ENCODE measurements at regions not wholly inside any gene's neighbourhood (a gene's known extent, or its start where the extent isn't known, plus 50 kb on each side); places are given as distances from the start of the nearest gene placed in this dataset.
"Not testable (repeated sequence)": the region's sequence is repeated elsewhere in the genome, so short reads cannot be mapped to it uniquely, and the experiment has no call there.

DNA sequence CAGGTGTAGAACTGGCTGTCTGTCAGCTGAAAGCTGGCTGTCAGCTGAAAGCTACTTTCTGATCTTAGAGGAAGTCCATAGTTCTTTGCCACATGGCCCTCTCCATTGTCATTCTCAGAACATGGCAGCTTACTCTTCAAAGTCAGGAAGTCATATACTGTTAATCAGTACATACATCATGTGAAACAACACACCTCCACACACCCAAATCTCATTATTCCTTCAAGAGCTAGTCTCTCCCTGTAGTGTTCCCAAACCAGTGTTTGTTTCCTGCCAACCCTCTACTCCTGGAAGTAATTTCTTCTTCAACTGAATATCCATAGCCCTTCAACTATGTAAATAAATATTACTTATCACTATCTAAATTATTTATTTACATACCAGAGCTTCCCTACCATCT, 58.9 kb downstream of the OR5AK2 start:
- no peaks in the 10 kb centered on the region for H3K36me3 Mint-ChIP-seq (ENCODE audit: insufficient read depth)
- H3K4me1 Mint-ChIP-seq: no peaks in the 10 kb centered on the region
- ATAC-seq (replicated peaks; ENCODE audit: extremely low read depth, poor library complexity, severe bottlenecking): no peak
- no peak overlapping the region for H3K27ac Mint-ChIP-seq (ENCODE audit: low read depth)
- peaks cover 14% of the 10 kb centered on the region for H3K9me3 Mint-ChIP-seq
- H3K27me3 Mint-ChIP-seq: no peaks in the 10 kb centered on the region
- no peak for DNase-seq (ENCODE audit: low spot score in 2 of 2)
- no peak overlapping the region for H3K4me3 Mint-ChIP-seq

DNA sequence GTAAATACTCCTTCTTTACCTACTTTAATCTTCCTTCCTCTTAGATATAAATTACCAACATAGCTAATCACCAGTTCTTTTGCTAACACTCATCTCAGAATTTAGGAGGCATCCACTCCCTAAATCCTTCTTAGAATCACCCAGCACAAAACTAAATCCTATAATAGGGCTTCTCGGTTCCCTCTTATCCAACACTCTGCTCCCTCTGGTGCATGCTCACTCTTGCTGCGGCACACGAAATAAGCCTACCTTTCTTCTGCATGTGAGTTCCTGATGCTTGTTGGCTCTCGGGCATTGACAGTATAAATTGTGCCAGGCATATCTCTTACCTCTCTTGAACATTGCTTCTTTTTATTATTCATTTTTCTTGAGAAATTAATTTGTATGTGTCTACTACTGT, 61.0 kb downstream of the OR5AK2 start:
- no peak for DNase-seq (ENCODE audit: low spot score in 2 of 2)
- no peaks in the 10 kb centered on the region for H3K4me1 Mint-ChIP-seq
- H3K36me3 Mint-ChIP-seq (ENCODE audit: insufficient read depth): no peaks in the 10 kb centered on the region
- H3K4me3 Mint-ChIP-seq: no peak overlapping the region
- H3K27ac Mint-ChIP-seq (ENCODE audit: low read depth): no peak overlapping the region
- ATAC-seq (replicated peaks; ENCODE audit: extremely low read depth, poor library complexity, severe bottlenecking): no peak
- no peaks in the 10 kb centered on the region for H3K27me3 Mint-ChIP-seq
- peaks cover 16% of the 10 kb centered on the region for H3K9me3 Mint-ChIP-seq

DNA sequence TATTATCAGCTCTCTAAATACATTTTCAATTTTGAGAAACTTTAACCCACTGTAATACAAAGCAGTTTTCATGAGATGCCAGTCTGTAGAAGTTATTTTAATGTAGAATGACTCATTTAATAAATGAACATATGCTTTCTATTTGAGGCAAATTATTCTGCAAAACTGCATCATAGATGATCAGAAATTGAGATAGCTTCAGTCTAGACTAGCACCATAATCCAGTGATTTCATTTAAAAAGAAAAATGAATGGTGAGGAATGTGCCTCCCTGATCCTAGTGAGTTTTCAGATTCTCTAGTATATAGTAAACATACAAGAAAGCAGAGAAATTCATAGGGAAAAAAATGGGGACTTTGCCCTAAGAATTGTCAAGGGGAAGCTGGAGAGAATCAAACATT, 66.1 kb downstream of the OR5AK2 start:
- peaks cover 2% of the 10 kb centered on the region for H3K36me3 Mint-ChIP-seq (ENCODE audit: insufficient read depth)
- no peak for ATAC-seq (replicated peaks; ENCODE audit: extremely low read depth, poor library complexity, severe bottlenecking)

DNA sequence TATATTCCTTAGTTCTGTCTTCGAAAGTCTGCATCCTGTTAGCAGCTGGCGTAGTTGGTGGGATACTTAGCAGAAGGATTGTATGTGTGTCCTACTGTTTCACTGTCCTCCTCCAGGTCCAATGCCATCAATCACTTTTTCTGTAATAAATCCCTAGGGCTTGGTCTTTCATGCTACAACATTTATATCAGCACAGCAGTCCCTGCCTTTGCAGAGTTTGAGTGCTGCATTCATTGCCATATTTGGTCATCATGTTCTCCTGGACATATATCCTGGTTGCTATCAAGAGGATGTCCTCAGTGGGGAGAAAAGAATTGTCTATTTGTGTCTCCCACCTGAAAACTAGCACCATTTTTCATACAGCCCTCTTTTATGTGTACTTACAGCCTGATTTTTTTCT, 67.0 kb downstream of the OR5AK2 start:
- H3K4me3 Mint-ChIP-seq: no peak overlapping the region
- peaks cover 10% of the 10 kb centered on the region for H3K9me3 Mint-ChIP-seq
- no peak overlapping the region for H3K27ac Mint-ChIP-seq (ENCODE audit: low read depth)
- ATAC-seq (replicated peaks; ENCODE audit: extremely low read depth, poor library complexity, severe bottlenecking) (no peak), DNase-seq (ENCODE audit: low spot score in 2 of 2) (no peak)
- peaks cover 2% of the 10 kb centered on the region for H3K36me3 Mint-ChIP-seq (ENCODE audit: insufficient read depth)
- H3K27me3 Mint-ChIP-seq: no peaks in the 10 kb centered on the region
- no peaks in the 10 kb centered on the region for H3K4me1 Mint-ChIP-seq

More for the DNA sequence above, 66.1 kb downstream of the OR5AK2 start:
- Mint-ChIP-seq H3K4me1 (no peaks in the 10 kb centered on the region), H3K9me3 (peaks cover 10% of the 10 kb centered on the region), H3K27me3 (no peaks in the 10 kb centered on the region), H3K27ac (ENCODE audit: low read depth) (no peak overlapping the region), H3K4me3 (no peak overlapping the region)
- no peak for DNase-seq (ENCODE audit: low spot score in 2 of 2)

DNA sequence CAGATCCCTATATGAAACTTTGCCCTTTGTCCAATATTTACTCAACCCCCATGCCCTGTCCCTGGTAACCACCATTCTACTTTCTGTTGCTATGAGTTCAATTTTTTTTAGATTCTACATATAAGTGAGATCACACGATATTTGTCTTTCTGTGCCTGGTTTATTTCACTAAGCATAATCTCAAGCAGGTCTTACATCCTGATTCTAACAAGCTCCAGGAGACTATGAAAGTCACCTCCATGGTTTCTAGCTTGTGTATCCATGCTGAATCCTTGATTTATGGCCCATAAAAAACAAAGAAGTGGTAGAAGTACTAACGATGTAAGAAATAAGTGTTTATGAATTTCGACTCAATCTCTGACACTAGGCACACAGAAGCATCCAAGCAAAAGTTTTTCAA, 68.0 kb downstream of the OR5AK2 start:
- Mint-ChIP-seq H3K4me1 (no peaks in the 10 kb centered on the region), H3K9me3 (peaks cover 10% of the 10 kb centered on the region), H3K36me3 (ENCODE audit: insufficient read depth) (peaks cover 2% of the 10 kb centered on the region), H3K4me3 (no peak overlapping the region), H3K27ac (ENCODE audit: low read depth) (no peak overlapping the region), H3K27me3 (no peaks in the 10 kb centered on the region)
- no peak for DNase-seq (ENCODE audit: low spot score in 2 of 2)
- ATAC-seq (replicated peaks; ENCODE audit: extremely low read depth, poor library complexity, severe bottlenecking): no peak

DNA sequence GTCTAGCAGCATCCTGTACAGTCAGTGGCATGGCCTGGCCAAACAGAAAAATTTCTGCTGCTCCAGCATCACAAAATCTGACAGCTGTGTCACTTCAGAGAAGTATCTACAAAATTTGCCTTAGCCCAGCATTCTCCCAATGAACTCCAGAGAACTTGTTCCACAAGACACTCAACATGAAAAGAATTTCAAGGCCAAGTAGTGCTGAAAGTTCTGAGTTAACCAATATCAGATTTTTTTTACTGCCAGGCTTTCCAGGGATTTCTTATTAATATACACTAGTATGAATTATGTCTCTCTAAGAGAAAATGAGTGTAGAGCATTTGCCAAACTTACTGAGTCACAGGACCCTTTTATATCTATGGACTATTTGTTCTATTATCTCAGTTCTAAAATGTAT, 68.8 kb downstream of the OR5AK2 start:
- Mint-ChIP-seq H3K4me1 (no peaks in the 10 kb centered on the region), H3K27me3 (no peaks in the 10 kb centered on the region), H3K36me3 (ENCODE audit: insufficient read depth) (peaks cover 2% of the 10 kb centered on the region), H3K27ac (ENCODE audit: low read depth) (no peak overlapping the region), H3K4me3 (no peak overlapping the region), H3K9me3 (peaks cover 3% of the 10 kb centered on the region)
- DNase-seq (ENCODE audit: low spot score in 2 of 2) (no peak), ATAC-seq (replicated peaks; ENCODE audit: extremely low read depth, poor library complexity, severe bottlenecking) (no peak)

DNA sequence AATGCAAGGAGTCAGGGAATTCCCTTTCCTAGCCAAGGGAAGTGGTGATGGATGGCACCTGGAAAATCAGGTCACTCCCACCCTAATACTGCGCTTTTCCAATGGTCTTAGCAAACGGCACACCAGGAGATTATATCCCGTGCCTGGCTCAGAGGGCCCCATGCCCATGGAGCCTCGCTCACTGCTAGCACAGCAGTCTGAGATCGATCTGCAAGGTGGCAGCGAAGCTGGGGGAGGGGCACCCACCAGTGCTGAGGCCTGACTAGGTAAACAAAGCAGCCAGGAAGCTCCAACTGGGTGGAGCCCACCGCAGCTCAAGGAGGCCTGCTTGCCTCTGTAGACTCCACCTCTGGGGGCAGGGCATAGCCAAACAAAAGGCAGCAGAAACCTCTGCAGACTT, 74.2 kb downstream of the OR5AK2 start:
- H3K36me3 Mint-ChIP-seq (ENCODE audit: insufficient read depth); ATAC-seq (replicated peaks; ENCODE audit: extremely low read depth, poor library complexity, severe bottlenecking); H3K4me3 Mint-ChIP-seq; H3K9me3 Mint-ChIP-seq; H3K27ac Mint-ChIP-seq (ENCODE audit: low read depth); DNase-seq (ENCODE audit: low spot score in 2 of 2); H3K4me1 Mint-ChIP-seq; H3K27me3 Mint-ChIP-seq: not testable (repeated sequence)

DNA sequence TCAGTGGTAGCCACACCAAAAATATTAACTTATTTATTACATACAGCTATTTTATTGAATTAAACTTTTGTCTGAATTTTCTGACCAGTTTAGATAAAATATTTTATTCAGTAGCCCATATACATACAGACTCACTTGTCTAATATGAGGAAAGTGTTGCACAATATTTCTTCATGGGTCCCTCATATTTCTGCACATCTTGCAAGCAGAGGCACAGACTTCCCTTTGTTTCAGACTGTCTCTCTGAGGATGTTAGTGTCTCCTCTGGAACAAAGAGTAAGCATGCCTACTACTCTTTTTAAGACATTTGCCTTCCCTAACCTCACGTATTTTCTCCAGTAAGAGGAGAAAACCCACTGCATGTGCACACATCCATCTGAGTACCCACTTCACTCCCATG, 81.2 kb downstream of the OR5AK2 start:
- ATAC-seq (replicated peaks; ENCODE audit: extremely low read depth, poor library complexity, severe bottlenecking) (no peak), DNase-seq (ENCODE audit: low spot score in 2 of 2) (no peak)
- Mint-ChIP-seq H3K27ac (ENCODE audit: low read depth) (no peak overlapping the region), H3K36me3 (ENCODE audit: insufficient read depth) (peaks cover 1% of the 10 kb centered on the region), H3K4me1 (no peaks in the 10 kb centered on the region), H3K27me3 (no peaks in the 10 kb centered on the region), H3K9me3 (no peaks in the 10 kb centered on the region), H3K4me3 (no peak overlapping the region)

DNA sequence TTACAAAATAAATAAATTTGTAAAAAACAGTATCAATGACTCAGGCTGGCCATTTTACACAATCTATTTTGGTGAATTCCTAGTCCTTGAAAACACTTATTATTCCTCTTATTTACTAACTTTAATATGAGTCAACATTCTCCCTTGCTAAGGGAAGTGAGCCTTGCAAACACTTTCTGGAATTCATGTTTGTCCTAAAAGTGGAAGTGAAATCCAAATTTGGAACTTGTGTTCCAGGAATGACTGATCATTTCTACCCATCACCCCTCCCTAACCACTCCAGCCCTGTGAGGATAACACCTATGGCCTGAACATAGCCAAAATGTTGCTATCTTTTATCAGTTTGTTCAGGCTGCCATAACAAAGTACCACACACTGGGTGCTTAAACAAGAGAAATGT, 83.1 kb downstream of the OR5AK2 start:
- ATAC-seq (replicated peaks; ENCODE audit: extremely low read depth, poor library complexity, severe bottlenecking): no peak
- H3K27me3 Mint-ChIP-seq: no peaks in the 10 kb centered on the region
- H3K36me3 Mint-ChIP-seq (ENCODE audit: insufficient read depth): peaks cover 1% of the 10 kb centered on the region
- H3K4me1 Mint-ChIP-seq: no peaks in the 10 kb centered on the region
- H3K4me3 Mint-ChIP-seq: no peak overlapping the region
- H3K27ac Mint-ChIP-seq (ENCODE audit: low read depth): no peak overlapping the region
- H3K9me3 Mint-ChIP-seq: no peaks in the 10 kb centered on the region
- no peak for DNase-seq (ENCODE audit: low spot score in 2 of 2)

DNA sequence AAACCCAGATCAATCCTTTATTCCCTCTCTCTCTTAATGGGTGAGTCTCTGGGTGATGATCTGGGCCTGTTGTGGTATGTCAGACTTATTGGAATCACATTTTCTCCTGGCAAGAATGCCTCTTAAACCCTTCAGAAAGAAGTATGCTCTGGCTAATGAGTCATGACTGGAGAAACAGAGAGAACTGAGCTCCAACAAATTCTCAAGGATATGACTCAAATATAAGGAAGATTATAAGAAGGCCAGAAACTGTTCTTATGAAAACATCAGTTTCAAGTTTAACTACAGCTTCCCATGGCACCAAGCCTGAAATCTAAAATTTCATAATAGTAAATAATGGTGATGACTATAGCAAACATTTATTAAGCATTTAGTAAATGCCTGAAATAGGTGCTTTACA, 83.9 kb downstream of the OR5AK2 start:
- H3K4me3 Mint-ChIP-seq: no peak overlapping the region
- H3K27me3 Mint-ChIP-seq: no peaks in the 10 kb centered on the region
- H3K9me3 Mint-ChIP-seq: no peaks in the 10 kb centered on the region
- H3K27ac Mint-ChIP-seq (ENCODE audit: low read depth): no peak overlapping the region
- no peak for ATAC-seq (replicated peaks; ENCODE audit: extremely low read depth, poor library complexity, severe bottlenecking)
- H3K4me1 Mint-ChIP-seq: no peaks in the 10 kb centered on the region
- DNase-seq (ENCODE audit: low spot score in 2 of 2): no peak
- peaks cover 1% of the 10 kb centered on the region for H3K36me3 Mint-ChIP-seq (ENCODE audit: insufficient read depth)

DNA sequence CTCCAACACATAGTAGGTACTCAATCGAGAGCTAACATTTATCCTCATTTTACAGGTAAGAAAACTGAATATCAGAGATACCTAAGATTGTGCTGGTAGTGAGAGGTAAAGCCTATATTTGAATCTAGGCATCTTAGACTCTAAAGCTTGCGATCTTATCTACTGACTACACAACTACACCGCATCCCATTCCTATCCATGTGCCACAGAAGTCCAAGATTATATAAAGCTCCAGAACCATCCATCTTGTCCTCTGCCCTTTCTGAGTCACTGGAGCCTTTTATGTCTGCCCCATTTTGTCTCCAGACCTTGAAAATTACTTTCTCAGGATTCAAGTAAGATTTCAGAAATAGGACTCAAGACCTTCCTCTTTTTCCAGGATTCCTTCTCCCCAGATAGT, 84.4 kb downstream of the OR5AK2 start:
- no peaks in the 10 kb centered on the region for H3K9me3 Mint-ChIP-seq
- no peak overlapping the region for H3K27ac Mint-ChIP-seq (ENCODE audit: low read depth)
- no peak for ATAC-seq (replicated peaks; ENCODE audit: extremely low read depth, poor library complexity, severe bottlenecking)
- peaks cover 1% of the 10 kb centered on the region for H3K36me3 Mint-ChIP-seq (ENCODE audit: insufficient read depth)
- H3K27me3 Mint-ChIP-seq: no peaks in the 10 kb centered on the region
- H3K4me1 Mint-ChIP-seq: no peaks in the 10 kb centered on the region
- no peak overlapping the region for H3K4me3 Mint-ChIP-seq
- DNase-seq (ENCODE audit: low spot score in 2 of 2): no peak

DNA sequence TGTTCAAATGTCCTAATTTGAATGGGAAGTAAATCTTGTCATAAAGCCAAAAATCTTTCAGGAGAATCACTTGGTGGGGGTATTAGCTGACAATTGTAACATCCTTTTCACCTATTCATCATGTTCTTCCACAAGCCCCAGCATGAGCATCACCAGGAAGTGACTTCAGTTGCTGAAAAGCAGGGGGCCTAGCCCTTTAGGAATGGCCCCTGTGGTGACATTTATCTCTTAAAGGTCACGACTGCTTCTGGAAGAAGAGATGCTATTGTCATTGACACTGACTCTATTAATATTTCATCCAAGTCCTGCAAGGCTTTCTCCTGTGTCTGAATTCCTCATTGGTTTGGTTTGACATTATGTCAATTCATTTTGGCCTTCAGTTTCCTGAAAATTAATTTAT, 92.6 kb downstream of the OR5AK2 start:
- Mint-ChIP-seq H3K4me1 (no peaks in the 10 kb centered on the region), H3K4me3 (no peak overlapping the region), H3K9me3 (no peaks in the 10 kb centered on the region), H3K27me3 (no peaks in the 10 kb centered on the region), H3K27ac (ENCODE audit: low read depth) (no peak overlapping the region), H3K36me3 (ENCODE audit: insufficient read depth) (no peaks in the 10 kb centered on the region)
- DNase-seq (ENCODE audit: low spot score in 2 of 2): no peak
- no peak for ATAC-seq (replicated peaks; ENCODE audit: extremely low read depth, poor library complexity, severe bottlenecking)

DNA sequence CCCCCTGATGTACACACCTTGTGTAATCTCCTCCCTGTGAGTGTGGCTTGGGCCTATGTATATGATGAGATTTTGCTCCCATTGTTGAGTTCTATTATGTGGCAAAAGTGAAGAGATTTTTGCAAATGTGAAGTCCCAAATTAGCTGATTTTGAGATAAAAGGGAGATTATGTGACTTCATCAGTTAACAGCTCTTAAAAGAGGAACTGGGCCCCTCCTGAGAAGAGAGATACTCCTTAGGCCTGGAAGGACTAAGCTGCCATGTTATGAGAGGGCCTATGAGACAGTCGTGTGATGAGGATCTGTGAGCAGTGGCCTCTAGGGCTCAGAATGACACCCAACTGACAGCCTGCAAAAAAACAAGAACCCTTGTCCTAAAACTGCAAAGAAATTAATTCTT, 93.4 kb downstream of the OR5AK2 start:
- ATAC-seq (replicated peaks; ENCODE audit: extremely low read depth, poor library complexity, severe bottlenecking): no peak
- Mint-ChIP-seq H3K27me3 (no peaks in the 10 kb centered on the region), H3K4me1 (no peaks in the 10 kb centered on the region), H3K27ac (ENCODE audit: low read depth) (no peak overlapping the region), H3K9me3 (no peaks in the 10 kb centered on the region), H3K36me3 (ENCODE audit: insufficient read depth) (no peaks in the 10 kb centered on the region), H3K4me3 (no peak overlapping the region)
- DNase-seq (ENCODE audit: low spot score in 2 of 2): no peak

All from central memory CD8-positive, alpha-beta T cell (primary cell).